ENCODE measurements at regions not wholly inside any gene's neighbourhood (a gene's known extent, or its start where the extent isn't known, plus 50 kb on each side); places are given as distances from the start of the nearest gene placed in this dataset.

DNA sequence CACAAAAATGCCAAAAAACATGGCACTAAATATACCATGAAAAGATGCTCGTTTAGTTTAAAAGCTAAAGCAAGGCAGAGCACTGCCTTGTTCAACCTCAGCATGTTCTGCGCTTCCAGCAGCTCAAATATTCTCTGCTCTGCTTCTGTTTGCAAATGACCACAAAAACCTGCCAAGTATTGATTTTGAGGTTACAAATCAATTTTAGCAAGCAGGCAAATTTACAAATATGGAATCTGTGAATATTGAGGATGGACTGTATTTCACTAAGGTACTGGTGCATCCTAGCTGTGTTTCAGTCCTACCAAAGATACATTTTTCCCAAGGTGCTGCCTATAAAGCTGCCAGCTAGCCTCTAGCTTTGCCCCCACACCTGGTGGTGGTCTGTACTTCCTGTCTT is 449.9 kb downstream of the PREX1 start:
- no peak for TF ChIP-seq CTCF (IDR thresholded peaks at IDR 0.05)

DNA sequence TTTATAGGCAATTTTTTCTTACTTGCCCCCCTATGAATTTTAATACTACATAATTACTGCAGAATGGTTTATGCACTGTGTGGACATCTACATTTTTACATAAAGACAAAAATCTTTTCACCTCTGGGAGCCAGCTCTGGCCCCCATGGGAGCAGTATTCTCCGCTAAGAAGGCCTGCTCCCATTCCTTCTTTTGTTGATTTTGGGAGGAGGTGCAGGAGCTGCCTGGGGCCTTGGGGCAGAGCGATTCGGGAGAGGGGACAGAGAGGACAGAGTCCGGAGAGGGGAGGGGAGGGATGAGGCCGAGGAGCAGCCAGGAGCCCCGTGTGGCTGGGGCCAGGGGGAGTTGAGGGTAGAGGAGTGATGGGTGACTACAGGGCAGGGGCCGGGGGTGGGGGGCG is 452.0 kb downstream of the PREX1 start:
- TF ChIP-seq CTCF (IDR thresholded peaks at IDR 0.05): no peak

DNA sequence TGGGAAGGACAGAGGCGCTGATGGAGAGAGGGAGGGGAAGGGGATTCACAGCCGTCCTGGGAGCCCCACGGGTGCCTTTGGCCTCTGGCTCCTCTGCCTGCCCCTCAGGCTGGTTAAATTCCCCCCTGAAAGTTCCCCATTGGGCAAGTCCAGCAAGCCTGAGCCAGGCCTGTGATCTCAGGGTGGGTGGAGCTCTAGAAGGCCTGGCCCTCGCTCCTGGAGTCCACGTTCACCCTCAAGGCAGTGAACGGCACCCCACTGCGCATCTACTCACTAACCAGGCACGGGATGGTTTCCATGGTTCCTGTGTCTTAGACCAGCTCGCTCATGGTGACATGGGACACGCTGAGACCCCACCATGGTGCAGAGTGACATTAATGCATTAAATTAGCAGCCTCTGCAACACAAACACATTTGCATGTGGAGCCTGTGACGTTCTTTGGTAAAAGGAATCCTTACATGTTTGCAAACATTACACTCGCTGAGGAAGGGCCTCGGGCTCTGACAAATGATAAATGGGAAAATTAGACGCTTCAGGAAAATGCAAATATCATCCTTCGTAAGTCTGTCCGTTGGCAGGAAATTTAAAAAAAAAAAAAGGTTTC is 452.7 kb downstream of the PREX1 start:
- no peak for TF ChIP-seq CTCF (IDR thresholded peaks at IDR 0.05)

DNA sequence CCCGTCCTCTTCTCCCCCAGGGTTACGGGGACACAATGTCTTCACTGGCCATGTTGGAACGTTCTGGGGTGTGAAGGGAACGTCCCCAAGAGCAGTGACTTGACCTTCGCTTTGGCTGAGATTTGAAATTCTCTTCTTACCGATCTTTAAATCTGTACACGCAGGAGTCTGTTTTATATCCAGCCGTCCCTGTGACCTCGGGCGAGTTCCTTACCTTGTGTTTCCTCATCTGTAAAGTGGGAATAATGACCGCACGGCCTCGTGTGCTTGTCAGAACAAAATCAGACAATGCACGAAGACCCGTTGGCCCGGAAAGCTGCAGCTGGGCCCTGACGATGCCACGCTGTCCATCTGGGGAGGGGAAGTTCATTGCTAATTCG is 454.3 kb downstream of the PREX1 start:
- no peak for TF ChIP-seq CTCF (IDR thresholded peaks at IDR 0.05)

- no peak for TF ChIP-seq CTCF (IDR thresholded peaks at IDR 0.05)
Observed at GRCh38 chr20:48371211-48371610, 456.6 kb downstream of the PREX1 start.

DNA sequence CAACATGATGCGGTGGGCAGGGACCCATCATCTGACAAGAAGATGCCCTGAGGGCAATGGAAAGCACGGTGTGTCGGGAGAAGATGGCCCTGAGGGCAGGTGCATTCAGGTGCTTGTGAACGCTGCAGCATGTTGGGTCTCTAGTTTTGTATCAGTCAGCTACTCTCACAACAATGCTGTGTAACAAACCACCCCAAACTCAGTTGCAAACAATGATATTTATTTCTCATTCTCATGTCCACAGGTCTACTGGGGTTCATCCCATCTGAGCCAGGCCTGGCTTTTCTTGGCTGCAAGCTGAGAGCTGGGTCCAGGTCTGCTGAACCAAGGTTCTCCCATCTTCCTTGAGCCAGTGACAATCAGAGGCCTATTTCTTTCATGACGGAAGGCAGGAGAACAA is 461.6 kb downstream of the PREX1 start:
- no peak for TF ChIP-seq CTCF (IDR thresholded peaks at IDR 0.05)

DNA sequence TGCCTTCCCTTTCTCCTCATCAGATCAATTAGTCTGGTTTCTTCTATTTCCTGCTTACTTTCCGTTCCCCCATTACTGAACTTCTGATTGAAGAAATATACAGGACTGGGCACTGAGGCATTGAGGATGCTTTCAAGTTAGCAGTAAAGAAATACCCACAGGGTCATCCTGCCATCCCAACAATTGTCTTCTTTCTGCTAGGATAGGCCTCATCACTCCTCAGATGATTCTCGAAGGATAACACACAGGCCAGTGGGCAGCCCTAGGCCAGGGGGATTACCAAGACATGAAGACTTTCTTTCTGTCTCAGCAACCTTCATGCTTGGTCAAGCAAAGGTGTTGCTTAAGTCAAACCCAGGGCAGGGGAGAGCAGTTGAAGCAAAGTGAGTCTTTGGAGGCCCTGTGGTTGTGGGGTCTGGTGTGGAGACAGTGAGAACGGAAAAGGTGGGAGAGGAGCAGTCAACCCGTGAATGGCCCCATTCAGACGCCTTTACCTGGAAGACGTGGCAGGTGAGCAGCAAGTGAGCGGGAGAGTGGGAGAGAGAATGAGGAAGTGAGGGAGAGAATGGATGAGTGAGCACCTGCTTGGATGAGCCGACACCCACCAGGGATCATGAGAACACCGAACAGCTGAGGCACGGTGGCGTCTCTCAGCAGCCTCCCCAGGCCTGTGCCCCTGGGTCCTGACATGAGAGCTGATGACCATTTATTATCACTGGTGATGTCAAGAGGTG is 462.9 kb downstream of the PREX1 start:
- no peak for TF ChIP-seq CTCF (IDR thresholded peaks at IDR 0.05)
